NCI-H446 treated with DMSO at 0.1 percent for 48 hours (cell line): ENCODE measurements at regions not wholly inside any gene's neighbourhood (a gene's known extent, or its start where the extent isn't known, plus 50 kb on each side); places are given as distances from the start of the nearest gene placed in this dataset.
"Not testable (repeated sequence)": the region's sequence is repeated elsewhere in the genome, so short reads cannot be mapped to it uniquely, and the experiment has no call there.

ENCODE experiments used
- DNase-seq: peaks from one replicate; lab custom pipeline; 2025; lab: John Stamatoyannopoulos, UW

GRCh38 chr5:117144086-117144485 is 569.5 kb upstream of the SEMA6A start:
- no peak for DNase-seq

- no peak for DNase-seq
Observed at GRCh38 chr5:117143406-117143805, 568.8 kb upstream of the SEMA6A start.

GRCh38 chr5:117138523-117138922 is 563.9 kb upstream of the SEMA6A start:
- DNase-seq, result no peak

DNA sequence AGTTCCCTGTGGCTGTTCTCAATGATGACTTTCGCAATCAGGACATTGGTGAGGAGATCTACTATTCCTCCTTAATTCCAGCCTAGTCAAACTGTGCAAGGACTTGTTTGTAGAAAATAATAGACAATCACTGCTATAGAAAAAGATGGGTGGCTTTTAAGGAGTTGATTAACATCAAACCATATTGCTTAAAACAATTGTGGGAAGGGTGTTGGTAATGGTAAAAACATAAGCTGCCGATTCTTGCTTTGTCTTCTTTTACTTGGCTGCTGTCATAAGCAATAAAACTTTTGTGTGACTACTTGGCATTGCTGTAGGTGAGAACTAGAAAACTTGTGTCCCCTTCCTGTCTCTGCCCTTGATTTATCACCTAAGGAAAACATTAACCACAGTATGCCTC is 561.2 kb upstream of the SEMA6A start:
- no peak for DNase-seq

DNA sequence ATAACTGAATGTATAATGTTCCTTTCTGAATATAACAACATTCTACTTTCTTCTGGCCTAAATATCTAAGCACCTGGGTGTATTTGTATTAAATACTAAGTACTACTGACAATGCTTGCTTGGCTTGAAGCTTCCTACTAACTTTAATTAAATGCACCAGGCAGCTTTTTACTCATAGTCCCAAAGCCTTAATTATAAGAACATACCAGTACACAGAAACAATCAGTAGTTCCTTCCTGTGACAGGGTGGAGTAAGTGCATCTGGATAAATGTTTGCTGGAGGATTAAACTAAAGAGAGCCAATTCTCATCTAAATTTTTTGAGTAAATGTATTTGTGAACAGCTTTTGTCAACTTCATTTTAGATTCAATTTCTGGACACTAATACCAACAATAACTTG is 558.6 kb upstream of the SEMA6A start:
- DNase-seq, result no peak

GRCh38 chr5:117131876-117132275 is 557.3 kb upstream of the SEMA6A start:
- peak; percentile 32 for DNase-seq

DNA sequence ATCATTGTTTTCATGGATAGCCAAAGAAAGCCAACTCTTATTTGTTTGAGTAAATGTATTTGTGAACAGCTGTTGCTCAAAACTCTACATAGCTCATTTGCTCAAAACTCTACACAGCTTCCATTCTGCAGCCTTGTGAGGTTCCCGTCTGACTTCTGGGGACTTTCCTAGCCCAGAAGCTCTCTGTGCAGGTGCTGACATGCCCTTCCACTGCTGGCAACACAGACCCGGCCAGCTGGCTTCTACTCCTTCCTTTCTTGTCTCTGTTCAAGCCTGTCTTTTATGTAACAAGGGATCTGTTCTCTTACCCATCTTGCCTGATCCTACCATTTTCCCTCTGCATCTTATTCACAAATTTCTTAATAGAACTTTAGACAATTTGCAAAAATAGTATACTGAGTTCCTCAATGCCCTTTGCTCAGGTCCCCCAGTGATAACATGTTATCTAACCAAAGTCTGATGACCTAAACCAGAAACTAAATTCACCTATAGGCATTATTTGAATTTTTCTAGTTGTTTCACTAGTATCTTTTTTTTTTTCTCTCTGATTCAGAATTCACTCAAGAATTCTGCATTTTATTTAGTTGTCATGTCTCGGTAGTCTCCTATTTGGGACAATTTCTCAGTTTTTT is 556.5 kb upstream of the SEMA6A start:
- peak; percentile 95 for DNase-seq

- no peak for DNase-seq
Observed at GRCh38 chr5:117118499-117118898, 543.9 kb upstream of the SEMA6A start.

DNA sequence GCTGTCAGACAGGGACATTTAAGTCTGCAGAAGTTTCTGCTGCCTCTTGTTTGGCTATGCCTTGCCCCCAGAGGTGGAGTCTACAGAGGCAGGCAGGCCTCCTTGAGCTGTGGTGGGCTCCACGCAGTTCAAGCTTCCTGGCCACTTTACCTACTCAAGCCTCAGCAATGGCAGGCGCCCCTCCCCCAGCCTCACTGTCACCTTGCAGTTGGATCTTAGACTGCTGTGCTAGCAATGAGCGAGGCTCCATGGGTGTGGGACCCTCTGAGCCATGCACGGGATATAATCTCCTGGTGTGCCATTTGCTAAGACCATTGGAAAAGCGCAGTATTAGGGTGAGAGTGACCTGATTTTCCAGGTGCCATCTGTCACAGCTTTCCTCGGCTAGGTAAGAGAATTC is 542.7 kb upstream of the SEMA6A start:
- DNase-seq, result not testable (repeated sequence)

DNA sequence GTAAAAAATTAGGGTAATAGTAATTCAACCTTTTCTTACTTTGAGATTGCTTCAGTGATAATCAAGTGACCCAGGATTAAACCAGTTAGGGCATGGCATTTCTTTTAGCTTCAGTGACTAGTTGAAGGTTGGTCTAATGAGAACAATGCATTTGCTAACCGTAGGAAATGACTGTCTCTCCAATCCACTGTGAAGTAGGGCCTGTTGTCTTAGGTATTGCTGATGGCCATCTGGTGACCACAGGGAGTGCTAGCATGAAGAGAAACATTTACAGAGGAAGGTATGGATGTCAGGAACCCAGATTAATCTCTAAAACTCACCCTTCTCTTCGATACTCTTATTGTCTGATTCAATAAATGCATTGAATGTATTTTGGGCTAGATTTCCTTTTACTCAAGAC is 535.9 kb upstream of the SEMA6A start:
- DNase-seq, result no peak

DNA sequence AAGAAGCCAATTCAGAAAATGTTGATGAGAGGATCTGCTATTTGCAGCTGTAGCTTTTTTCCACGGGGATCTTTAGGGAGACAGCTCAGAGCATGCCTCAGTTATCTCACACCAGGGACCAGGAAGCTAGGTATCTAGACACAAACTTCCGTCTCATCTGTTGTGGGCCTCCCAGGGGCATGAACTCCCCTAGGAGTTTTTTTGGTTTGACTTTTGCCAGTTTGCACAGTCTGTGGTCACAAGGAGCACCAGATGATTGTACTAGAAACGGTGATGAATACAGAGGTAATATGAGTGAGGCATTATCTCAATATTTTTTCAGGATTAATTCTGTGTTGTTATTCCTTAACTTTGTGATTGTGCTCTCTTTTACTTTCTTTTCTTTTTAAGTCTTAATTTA is 533.2 kb upstream of the SEMA6A start:
- DNase-seq, result no peak

DNA sequence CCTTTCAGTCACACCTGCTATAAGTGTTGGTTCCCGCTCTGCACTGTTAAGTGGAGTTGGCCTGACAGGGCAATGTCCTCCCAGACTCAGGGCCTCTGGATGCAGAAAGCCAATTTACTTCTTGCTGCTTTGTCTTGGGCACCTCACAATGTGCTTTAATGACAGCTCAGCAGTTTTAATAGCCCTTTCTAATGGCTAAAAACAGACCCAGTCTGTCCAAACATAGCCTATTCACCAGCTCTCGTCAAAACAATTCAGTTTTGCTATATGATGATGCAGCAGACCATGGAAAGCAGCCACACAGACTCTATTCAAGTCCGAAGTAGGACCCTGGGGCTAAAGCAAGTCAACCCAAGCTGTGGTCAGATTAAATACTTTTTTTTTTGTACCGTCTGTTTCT is 529.1 kb upstream of the SEMA6A start:
- DNase-seq, result no peak

DNA sequence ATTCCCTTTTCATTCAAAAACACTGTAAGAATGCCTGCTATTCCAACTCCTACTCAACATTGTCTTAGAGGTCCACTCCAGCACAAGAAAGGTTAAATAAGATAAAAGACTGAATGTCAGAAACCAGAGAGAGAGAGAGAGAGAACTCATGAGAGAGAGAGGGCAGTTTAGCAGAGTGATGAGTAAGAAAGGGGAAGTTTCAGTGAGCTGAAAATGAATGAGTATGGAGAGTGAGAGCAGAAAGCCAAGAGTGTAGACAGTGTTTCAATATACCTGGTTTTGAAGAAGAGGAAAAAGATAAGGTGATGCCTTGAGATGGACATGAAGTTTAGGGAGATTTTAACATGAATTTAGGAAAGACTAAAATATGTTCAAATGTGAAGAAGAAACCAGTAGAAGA is 528.0 kb upstream of the SEMA6A start:
- no peak for DNase-seq

DNA sequence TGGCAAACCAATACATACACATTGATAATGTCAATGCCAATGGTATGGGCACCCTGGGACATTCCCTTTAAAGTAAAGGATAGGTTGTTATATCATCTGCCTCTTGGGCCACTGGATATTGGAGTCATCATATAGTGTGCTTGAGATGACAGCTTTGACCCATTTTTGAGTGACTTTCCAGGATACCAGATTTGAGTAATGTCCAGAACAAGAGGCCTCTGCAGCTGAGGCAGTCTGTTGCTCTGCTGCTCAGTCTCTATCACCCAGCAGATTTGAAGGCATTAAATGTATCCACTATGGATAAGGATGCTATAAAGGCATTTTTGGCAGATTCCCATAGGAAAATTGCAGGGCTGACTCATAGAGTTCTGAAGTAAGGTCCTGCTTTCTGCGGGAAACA is 525.6 kb upstream of the SEMA6A start:
- no peak for DNase-seq

- DNase-seq, result no peak
Observed at GRCh38 chr5:117098094-117098493, 523.5 kb upstream of the SEMA6A start.

GRCh38 chr5:117095346-117096332 is 521.0 kb upstream of the SEMA6A start:
- no peak for DNase-seq

DNA sequence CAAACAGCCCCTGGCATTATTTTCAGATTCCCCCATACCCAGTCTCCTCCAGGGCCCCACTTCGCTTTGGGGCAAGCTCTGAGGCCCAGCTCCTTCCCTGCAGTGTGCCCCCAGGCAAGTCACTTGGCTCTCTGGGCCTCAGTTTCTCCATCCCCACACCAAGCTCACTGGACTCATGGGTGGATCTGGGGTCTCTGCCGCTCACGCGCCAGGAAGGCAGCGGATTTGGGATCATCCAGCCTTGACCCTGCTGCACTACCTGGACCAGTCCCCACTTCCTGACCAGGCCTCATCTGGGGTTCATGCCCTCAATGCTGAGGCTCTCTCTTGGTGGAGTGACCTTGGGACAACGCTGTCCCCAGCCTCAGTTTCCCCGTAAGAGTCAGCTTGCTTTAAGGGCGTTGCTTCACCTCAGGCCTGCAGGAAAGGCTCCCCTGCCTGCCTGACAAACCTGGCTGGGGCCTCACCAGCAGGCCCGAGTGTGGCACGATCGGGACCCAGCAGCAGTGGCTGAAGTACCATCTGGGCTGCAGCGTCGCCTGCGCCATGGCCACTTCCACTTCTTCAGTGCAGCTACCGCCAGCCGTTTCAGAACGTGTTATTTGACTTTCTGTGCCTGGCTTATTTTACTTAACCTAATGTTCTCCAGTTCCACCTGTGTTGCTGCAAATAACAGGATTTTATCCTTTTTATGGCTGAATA is 519.6 kb upstream of the SEMA6A start:
- no peak for DNase-seq

- DNase-seq, result no peak
Observed at GRCh38 chr5:117093653-117094052, 519.0 kb upstream of the SEMA6A start.

- no peak for DNase-seq
Observed at GRCh38 chr5:117089001-117089400, 514.4 kb upstream of the SEMA6A start.

DNA sequence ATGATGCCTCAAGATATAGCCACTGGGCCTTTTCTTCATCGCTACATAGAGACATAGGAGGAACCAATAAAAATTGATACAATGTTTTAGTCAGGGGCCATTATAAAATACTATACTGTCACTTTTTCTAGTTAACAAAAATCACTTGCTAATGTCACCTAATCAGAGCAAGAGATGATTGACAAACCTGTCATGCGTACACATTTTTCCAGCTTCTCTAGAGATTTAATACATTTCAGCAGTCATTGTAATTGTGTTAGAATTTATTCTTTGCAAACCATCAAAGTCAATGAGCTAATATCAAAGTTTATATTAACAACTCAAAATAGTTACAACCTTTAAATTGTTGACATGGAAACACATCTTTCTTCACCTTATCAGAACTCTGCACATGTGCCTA is 513.6 kb upstream of the SEMA6A start:
- no peak for DNase-seq

DNA sequence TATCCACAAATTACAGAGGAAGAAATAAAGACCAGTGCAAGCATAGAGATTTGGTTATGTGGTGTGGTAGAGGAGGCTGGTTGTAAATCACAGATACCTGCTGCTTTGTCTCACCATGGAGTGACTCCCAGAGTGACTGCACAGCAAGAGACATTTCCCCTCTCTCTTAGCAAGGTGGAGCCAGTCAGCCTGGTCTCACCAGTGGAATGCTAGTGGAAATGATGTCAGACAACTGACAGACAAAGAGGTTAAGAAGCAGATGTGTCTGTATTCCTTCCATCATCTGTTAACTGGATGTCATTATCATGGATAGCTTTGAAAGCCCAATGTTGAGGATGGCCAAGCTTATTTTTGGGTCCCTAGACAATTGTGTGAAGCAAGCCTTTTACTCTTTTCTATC is 509.4 kb upstream of the SEMA6A start:
- DNase-seq, result no peak

- no peak for DNase-seq
Observed at GRCh38 chr5:117082977-117083376, 508.4 kb upstream of the SEMA6A start.

GRCh38 chr5:117077142-117077541 is 502.5 kb upstream of the SEMA6A start:
- no peak for DNase-seq
